Suprapubic skin (tissue), 4 donors: ENCODE measurements at regions not wholly inside any gene's neighbourhood (a gene's known extent, or its start where the extent isn't known, plus 50 kb on each side); places are given as distances from the start of the nearest gene placed in this dataset.

Source experiments
- DNase-seq, 2 donors: peaks; one replicate each; pipeline ENCODE4 v3.0.0-alpha.2; 2019; ENCODE audit warnings: low spot score in 2 of 2
- H3K27ac ChIP-seq: fragments of 200-600 bp; sonication (generic); one replicate; pipeline ENCODE4 v1.5.1; 2019
- H3K27me3 ChIP-seq: fragments of 200-600 bp; sonication (generic); one replicate; pipeline ENCODE4 v1.5.1; 2019
- H3K36me3 ChIP-seq: fragments of 200-600 bp; sonication (generic); one replicate; pipeline ENCODE4 v1.5.1; 2019
- H3K4me1 ChIP-seq: fragments of 200-600 bp; sonication (generic); one replicate; pipeline ENCODE4 v1.5.1; 2019
- H3K4me3 ChIP-seq: fragments of 200-600 bp; sonication (generic); one replicate; pipeline ENCODE4 v1.5.1; 2019; ENCODE audit warnings: mild to moderate bottlenecking
- H3K9me3 ChIP-seq: fragments of 200-600 bp; sonication (generic); one replicate; pipeline ENCODE4 v1.5.1; 2019
- CTCF ChIP-seq, 2 donors: fragments of 200-600 bp in 1 of 2; fragments of 450-650 bp in 1 of 2; sonication (generic) in 1 of 2; IDR thresholded peaks; one replicate each; pipeline ENCODE4 v1.5.1; 2016 to 2019; ENCODE audit warnings: antibody characterized with exemption in 2 of 2, mild to moderate bottlenecking in 1 of 2, moderate library complexity in 1 of 2
- EP300 ChIP-seq: sonication (generic); formaldehyde crosslinking; IDR thresholded peaks from one replicate; pipeline ENCODE4 v1.6.1; 2017; ENCODE audit warnings: antibody characterized with exemption
- POLR2A ChIP-seq, 2 donors: fragments of 450-650 bp; IDR thresholded peaks; one replicate each; pipeline ENCODE4 v1.6.1; 2017; ENCODE audit warnings: antibody characterized with exemption in 2 of 2, mild to moderate bottlenecking in 2 of 2, moderate library complexity in 2 of 2
- POLR2AphosphoS5 ChIP-seq, 3 donors: sonication (generic); formaldehyde crosslinking; IDR thresholded peaks; one replicate each; pipeline ENCODE4 v1.6.1; 2017; ENCODE audit warnings: antibody characterized with exemption in 3 of 3
- WGBS: methylation state at CpG from one replicate; pipeline ENCODE4 v1.1.5; 2018; 5-methylcytosine and 5-hydroxymethylcytosine counted together

DNA sequence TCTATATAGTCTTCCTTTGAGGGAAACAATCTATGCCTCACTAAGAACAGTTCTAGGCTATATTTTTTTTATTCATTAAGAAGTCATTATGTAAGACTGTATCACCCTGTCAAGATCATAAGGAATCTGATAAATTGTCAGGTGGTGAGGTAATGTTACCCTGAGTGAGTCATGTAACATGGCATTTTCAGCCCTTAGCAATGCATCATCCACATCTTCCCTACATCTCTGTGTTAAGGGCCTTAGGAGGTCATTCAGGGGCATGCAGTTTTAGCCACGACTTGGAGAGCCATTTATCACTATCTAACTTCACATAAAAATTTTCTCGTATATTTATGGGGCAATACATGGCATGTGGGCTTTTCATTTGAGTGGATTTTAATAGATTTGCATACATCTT, 924.5 kb upstream of the MBL2 start:
- Histone ChIP-seq H3K27me3 (no peaks in the 10 kb centered on the region), H3K9me3 (no peaks in the 10 kb centered on the region), H3K4me3 (no peak overlapping the region), H3K36me3 (no peaks in the 10 kb centered on the region), H3K4me1 (no peaks in the 10 kb centered on the region), H3K27ac (no peak overlapping the region)
- 38% methylated on average over 2 of the region's 2 CpGs for WGBS
- DNase-seq = no peak
- TF ChIP-seq CTCF (IDR thresholded peaks at IDR 0.05) (no peak), POLR2A (IDR thresholded peaks at IDR 0.05) (no peak), EP300 (no peak), POLR2AphosphoS5 (IDR thresholded peaks at IDR 0.05) (no peak)

- no peaks in the 10 kb centered on the region for H3K36me3 ChIP-seq
- WGBS = 55% methylated on average over 5 of the region's 5 CpGs
- no peaks in the 10 kb centered on the region for H3K9me3 ChIP-seq
- H3K4me1 ChIP-seq = no peaks in the 10 kb centered on the region
- H3K4me3 ChIP-seq = no peak overlapping the region
- H3K27me3 ChIP-seq = no peaks in the 10 kb centered on the region
- no peak overlapping the region for H3K27ac ChIP-seq
- no peak for TF ChIP-seq EP300
- TF ChIP-seq POLR2AphosphoS5 (IDR thresholded peaks at IDR 0.05) = no peak
- TF ChIP-seq CTCF (IDR thresholded peaks at IDR 0.05) = no peak
- no peak for TF ChIP-seq POLR2A (IDR thresholded peaks at IDR 0.05)
- DNase-seq = no peak
These were observed 918.1 kb upstream of the MBL2 start for GRCh38 chr10:53690524-53691240.

- 100% methylated on average over 1 of the region's 1 CpG for WGBS
- H3K27ac ChIP-seq = no peak overlapping the region
- DNase-seq = no peak
- no peaks in the 10 kb centered on the region for H3K27me3 ChIP-seq
- TF ChIP-seq POLR2A (IDR thresholded peaks at IDR 0.05) = no peak
- no peak for TF ChIP-seq POLR2AphosphoS5 (IDR thresholded peaks at IDR 0.05)
- TF ChIP-seq EP300 = no peak
- no peak for TF ChIP-seq CTCF (IDR thresholded peaks at IDR 0.05)
- no peak overlapping the region for H3K4me3 ChIP-seq
- no peaks in the 10 kb centered on the region for H3K4me1 ChIP-seq
- no peaks in the 10 kb centered on the region for H3K36me3 ChIP-seq
- no peaks in the 10 kb centered on the region for H3K9me3 ChIP-seq
These were observed 915.2 kb upstream of the MBL2 start for GRCh38 chr10:53687800-53688199.

DNA sequence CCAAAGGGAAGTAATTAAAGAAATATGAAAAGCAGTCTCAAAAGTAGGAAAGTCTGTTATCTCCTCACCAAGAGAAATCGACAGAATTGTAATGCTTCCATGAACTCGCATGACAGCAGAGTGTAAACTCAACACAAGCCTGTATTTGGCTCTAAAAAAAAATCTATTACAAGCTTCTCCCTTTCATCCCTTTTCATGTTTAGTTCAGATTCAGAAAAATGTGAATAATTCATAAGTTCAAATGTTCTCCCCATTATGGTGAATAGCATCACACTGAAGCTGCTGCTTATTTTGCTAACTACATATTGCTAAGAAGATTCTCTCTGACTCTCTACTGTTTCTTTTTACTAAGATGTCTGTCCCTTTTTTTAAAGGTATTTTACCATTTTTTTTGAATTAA, 910.3 kb upstream of the MBL2 start:
- Histone ChIP-seq H3K36me3 (no peaks in the 10 kb centered on the region), H3K27me3 (no peaks in the 10 kb centered on the region), H3K4me1 (no peaks in the 10 kb centered on the region), H3K4me3 (no peak overlapping the region), H3K9me3 (no peaks in the 10 kb centered on the region), H3K27ac (no peak overlapping the region)
- no peak for TF ChIP-seq EP300
- TF ChIP-seq CTCF (IDR thresholded peaks at IDR 0.05) = no peak
- no peak for DNase-seq
- 63% methylated on average over 2 of the region's 2 CpGs for WGBS

- DNase-seq = no peak
- Histone ChIP-seq H3K27ac (no peak overlapping the region), H3K4me3 (no peak overlapping the region), H3K9me3 (no peaks in the 10 kb centered on the region), H3K4me1 (no peaks in the 10 kb centered on the region), H3K27me3 (no peaks in the 10 kb centered on the region), H3K36me3 (no peaks in the 10 kb centered on the region)
- WGBS = 66% methylated on average over 7 of the region's 7 CpGs
- TF ChIP-seq POLR2A (IDR thresholded peaks at IDR 0.05) (no peak), POLR2AphosphoS5 (IDR thresholded peaks at IDR 0.05) (no peak)
These were observed 909.9 kb upstream of the MBL2 start for GRCh38 chr10:53682458-53682857.

- Histone ChIP-seq H3K36me3 (no peaks in the 10 kb centered on the region), H3K4me1 (no peaks in the 10 kb centered on the region), H3K27ac (no peak overlapping the region), H3K4me3 (no peak overlapping the region), H3K9me3 (no peaks in the 10 kb centered on the region), H3K27me3 (no peaks in the 10 kb centered on the region)
- TF ChIP-seq POLR2A (IDR thresholded peaks at IDR 0.05) = no peak
- TF ChIP-seq POLR2AphosphoS5 (IDR thresholded peaks at IDR 0.05) = no peak
- no peak for TF ChIP-seq CTCF (IDR thresholded peaks at IDR 0.05)
- no peak for TF ChIP-seq EP300
- no peak for DNase-seq
- WGBS = 56% methylated on average over 2 of the region's 2 CpGs
These were observed 907.1 kb upstream of the MBL2 start for GRCh38 chr10:53679666-53680065.
